ENCODE measurements at regions not wholly inside any gene's neighbourhood (a gene's known extent, or its start where the extent isn't known, plus 50 kb on each side); places are given as distances from the start of the nearest gene placed in this dataset.

DNA sequence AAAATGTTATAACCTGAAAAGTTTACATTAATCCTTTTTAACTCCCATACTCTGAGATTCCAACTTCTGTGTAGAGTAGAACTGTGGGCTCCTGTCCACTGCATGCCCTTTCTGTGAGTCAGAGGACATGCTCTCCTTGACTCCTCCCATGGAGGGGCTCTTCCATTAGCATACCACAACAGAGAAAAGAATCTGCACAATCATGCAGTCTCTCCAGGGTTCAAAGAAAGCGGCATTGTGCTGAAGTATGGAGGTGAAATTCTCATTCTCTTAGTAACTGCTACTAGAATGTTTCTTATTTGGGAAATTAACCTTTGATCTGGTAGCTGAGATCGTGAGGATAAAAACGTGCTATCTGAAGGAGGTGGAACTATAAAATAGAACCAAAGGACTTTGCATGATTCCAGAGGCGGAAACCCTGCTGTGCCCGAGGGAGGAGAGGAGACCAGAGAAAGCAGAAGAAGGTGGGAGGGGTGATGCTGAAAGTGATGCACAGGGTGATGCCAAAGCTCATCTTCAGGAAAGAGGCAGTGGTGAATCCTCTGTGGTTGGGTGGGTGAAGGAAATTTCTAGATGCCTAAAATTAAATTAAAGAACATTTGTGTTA lies 202.2 kb upstream of the PCSK2 start:
- Histone ChIP-seq H3K4me1 (ENCODE audit: insufficient read depth, low read length) (no peaks in the 10 kb centered on the region), H2AFZ (ENCODE audit: low read depth, low read length) (no peak overlapping the region), H3K79me2 (ENCODE audit: insufficient read depth, low read length) (no peaks in the 10 kb centered on the region), H3K4me3 (ENCODE audit: low read depth in 1 of 2, low read length in 2 of 2) (no peak overlapping the region), H3K9ac (ENCODE audit: low read depth, low read length) (no peak overlapping the region), H3K36me3 (ENCODE audit: insufficient read depth, low read length) (no peaks in the 10 kb centered on the region), H4K20me1 (ENCODE audit: insufficient read depth, low read length) (no peaks in the 10 kb centered on the region), H3K27me3 (ENCODE audit: insufficient read depth, low read length, poor library complexity) (no peaks in the 10 kb centered on the region), H3K27ac (ENCODE audit: low read length) (no peak overlapping the region), H3K9me3 (ENCODE audit: insufficient read depth, low read length, severe bottlenecking) (peaks cover 3% of the 10 kb centered on the region), H3K4me2 (ENCODE audit: insufficient read depth, low read length) (no peak overlapping the region)
- no peak for TF ChIP-seq EZH2 (IDR thresholded peaks at IDR 0.05; ENCODE audit: borderline replicate concordance, low read depth, low read length, severe bottlenecking)
- TF ChIP-seq, protein P1, sequence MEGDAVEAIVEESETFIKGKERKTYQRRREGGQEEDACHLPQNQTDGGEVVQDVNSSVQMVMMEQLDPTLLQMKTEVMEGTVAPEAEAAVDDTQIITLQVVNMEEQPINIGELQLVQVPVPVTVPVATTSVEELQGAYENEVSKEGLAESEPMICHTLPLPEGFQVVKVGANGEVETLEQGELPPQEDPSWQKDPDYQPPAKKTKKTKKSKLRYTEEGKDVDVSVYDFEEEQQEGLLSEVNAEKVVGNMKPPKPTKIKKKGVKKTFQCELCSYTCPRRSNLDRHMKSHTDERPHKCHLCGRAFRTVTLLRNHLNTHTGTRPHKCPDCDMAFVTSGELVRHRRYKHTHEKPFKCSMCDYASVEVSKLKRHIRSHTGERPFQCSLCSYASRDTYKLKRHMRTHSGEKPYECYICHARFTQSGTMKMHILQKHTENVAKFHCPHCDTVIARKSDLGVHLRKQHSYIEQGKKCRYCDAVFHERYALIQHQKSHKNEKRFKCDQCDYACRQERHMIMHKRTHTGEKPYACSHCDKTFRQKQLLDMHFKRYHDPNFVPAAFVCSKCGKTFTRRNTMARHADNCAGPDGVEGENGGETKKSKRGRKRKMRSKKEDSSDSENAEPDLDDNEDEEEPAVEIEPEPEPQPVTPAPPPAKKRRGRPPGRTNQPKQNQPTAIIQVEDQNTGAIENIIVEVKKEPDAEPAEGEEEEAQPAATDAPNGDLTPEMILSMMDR (IDR thresholded peaks at IDR 0.05; ENCODE audit: borderline replicate concordance, extremely low read depth, low read length, poor library complexity, severe bottlenecking) = no peak
- no peak for DNase-seq
- ATAC-seq (ENCODE audit: insufficient read depth, low read depth) = no peak

DNA sequence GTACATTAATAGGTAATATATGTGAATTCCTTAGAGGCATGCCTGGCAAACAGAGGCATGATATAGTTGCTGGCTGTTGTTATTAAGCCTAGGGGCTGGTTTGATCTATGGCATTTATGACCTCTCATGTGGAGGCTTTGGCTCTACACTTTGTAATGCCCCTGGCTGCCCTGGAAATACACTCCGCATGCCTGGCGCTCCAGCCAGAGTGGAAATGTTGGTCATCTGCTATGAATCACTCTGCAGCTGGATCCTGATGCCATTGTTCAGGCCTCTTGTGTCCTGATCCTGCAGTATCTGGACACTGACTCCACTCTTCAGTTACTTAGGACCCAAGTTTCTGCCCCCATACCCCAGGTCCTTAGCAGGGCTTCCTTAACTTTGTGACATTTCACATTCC lies 200.5 kb upstream of the PCSK2 start:
- H3K9ac ChIP-seq (ENCODE audit: low read depth, low read length) = no peak overlapping the region
- no peak overlapping the region for H3K4me3 ChIP-seq (ENCODE audit: low read depth in 1 of 2, low read length in 2 of 2)
- ATAC-seq (ENCODE audit: insufficient read depth, low read depth) = no peak
- no peaks in the 10 kb centered on the region for H3K4me1 ChIP-seq (ENCODE audit: insufficient read depth, low read length)
- H3K9me3 ChIP-seq (ENCODE audit: insufficient read depth, low read length, severe bottlenecking) = peaks cover 3% of the 10 kb centered on the region
- no peaks in the 10 kb centered on the region for H3K79me2 ChIP-seq (ENCODE audit: insufficient read depth, low read length)
- no peak for TF ChIP-seq EZH2 (IDR thresholded peaks at IDR 0.05; ENCODE audit: borderline replicate concordance, low read depth, low read length, severe bottlenecking)
- TF ChIP-seq, protein P1 (IDR thresholded peaks at IDR 0.05; ENCODE audit: borderline replicate concordance, extremely low read depth, low read length, poor library complexity, severe bottlenecking) = no peak
- H3K27ac ChIP-seq (ENCODE audit: low read length) = no peak overlapping the region
- H3K27me3 ChIP-seq (ENCODE audit: insufficient read depth, low read length, poor library complexity) = no peaks in the 10 kb centered on the region
- H3K36me3 ChIP-seq (ENCODE audit: insufficient read depth, low read length) = no peaks in the 10 kb centered on the region
- DNase-seq = no peak
- H2AFZ ChIP-seq (ENCODE audit: low read depth, low read length) = no peak overlapping the region
- no peaks in the 10 kb centered on the region for H4K20me1 ChIP-seq (ENCODE audit: insufficient read depth, low read length)
- no peak overlapping the region for H3K4me2 ChIP-seq (ENCODE audit: insufficient read depth, low read length)

DNA sequence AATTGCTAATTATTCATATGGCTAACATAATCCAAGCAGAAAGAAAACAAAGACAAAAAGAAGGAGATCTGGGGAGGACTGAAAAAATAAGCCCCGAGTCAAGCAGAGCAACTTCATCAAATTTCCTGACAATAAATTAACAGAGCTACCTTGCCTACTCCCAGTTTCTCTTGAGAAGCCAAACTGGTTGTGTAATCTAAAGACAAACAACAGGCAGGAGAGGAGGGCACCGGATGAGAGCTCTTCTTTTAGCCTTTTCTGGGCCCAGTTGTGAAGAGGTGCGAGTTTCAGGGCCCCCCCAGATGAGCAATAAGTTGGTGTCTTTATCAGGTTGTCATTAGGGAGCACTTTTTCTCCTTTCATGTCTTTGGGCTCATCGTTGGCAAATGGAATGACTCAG lies 197.1 kb upstream of the PCSK2 start:
- H3K4me1 ChIP-seq (ENCODE audit: insufficient read depth, low read length) = no peaks in the 10 kb centered on the region
- H3K4me3 ChIP-seq (ENCODE audit: low read depth in 1 of 2, low read length in 2 of 2) = no peak overlapping the region
- no peak overlapping the region for H3K27ac ChIP-seq (ENCODE audit: low read length)
- no peaks in the 10 kb centered on the region for H4K20me1 ChIP-seq (ENCODE audit: insufficient read depth, low read length)
- no peak for TF ChIP-seq EZH2 (IDR thresholded peaks at IDR 0.05; ENCODE audit: borderline replicate concordance, low read depth, low read length, severe bottlenecking)
- TF ChIP-seq, protein P1 (IDR thresholded peaks at IDR 0.05; ENCODE audit: borderline replicate concordance, extremely low read depth, low read length, poor library complexity, severe bottlenecking) = no peak
- H3K9ac ChIP-seq (ENCODE audit: low read depth, low read length) = no peak overlapping the region
- no peak for ATAC-seq (ENCODE audit: insufficient read depth, low read depth)
- no peaks in the 10 kb centered on the region for H3K36me3 ChIP-seq (ENCODE audit: insufficient read depth, low read length)
- no peak overlapping the region for H3K4me2 ChIP-seq (ENCODE audit: insufficient read depth, low read length)
- DNase-seq = no peak
- H2AFZ ChIP-seq (ENCODE audit: low read depth, low read length) = no peak overlapping the region
- H3K9me3 ChIP-seq (ENCODE audit: insufficient read depth, low read length, severe bottlenecking) = peaks cover 3% of the 10 kb centered on the region
- no peaks in the 10 kb centered on the region for H3K79me2 ChIP-seq (ENCODE audit: insufficient read depth, low read length)
- no peaks in the 10 kb centered on the region for H3K27me3 ChIP-seq (ENCODE audit: insufficient read depth, low read length, poor library complexity)

Measured in DND-41 (cell line).